D721Med (cell line): ENCODE measurements at regions not wholly inside any gene's neighbourhood (a gene's known extent, or its start where the extent isn't known, plus 50 kb on each side); places are given as distances from the start of the nearest gene placed in this dataset.

Source experiments
- DNase-seq: peaks from one replicate; pipeline ENCODE4 v3.0.0; 2011; ENCODE audit warnings: low spot score; ENCODE audit not compliant: insufficient read length
- FAIRE-seq: peaks from 2 replicates; lab custom pipeline; 2011; peaks lifted over from hg19 to GRCh38; lab: Jason Lieb, UNC
- TF ChIP-seq, protein P1 (sequence below): IDR thresholded peaks from 2 replicates; pipeline ENCODE4 v1.5.1; 2012; ENCODE audit warnings: mild to moderate bottlenecking, control low read depth; ENCODE audit not compliant: insufficient read depth; ENCODE audit errors: missing control alignments

DNA sequence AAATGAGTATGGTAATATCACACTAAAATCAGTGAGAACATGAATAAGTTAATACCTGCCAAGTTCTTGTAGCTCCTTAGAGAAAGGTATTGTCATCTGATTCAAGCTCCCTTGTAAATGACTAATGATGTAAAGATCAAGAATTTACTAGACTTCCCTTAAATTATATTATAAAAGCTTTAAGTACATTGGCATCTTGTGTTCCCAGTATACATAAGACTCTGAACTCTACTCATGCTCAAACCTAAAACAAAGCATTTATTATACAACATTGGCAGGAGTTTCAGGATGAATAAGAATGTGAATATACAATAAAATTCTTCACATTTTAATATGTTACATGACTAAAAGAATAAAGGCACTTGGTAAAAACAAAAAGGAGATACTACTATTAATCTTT, 126.8 kb upstream of the UNC5C start:
- TF ChIP-seq, protein P1, sequence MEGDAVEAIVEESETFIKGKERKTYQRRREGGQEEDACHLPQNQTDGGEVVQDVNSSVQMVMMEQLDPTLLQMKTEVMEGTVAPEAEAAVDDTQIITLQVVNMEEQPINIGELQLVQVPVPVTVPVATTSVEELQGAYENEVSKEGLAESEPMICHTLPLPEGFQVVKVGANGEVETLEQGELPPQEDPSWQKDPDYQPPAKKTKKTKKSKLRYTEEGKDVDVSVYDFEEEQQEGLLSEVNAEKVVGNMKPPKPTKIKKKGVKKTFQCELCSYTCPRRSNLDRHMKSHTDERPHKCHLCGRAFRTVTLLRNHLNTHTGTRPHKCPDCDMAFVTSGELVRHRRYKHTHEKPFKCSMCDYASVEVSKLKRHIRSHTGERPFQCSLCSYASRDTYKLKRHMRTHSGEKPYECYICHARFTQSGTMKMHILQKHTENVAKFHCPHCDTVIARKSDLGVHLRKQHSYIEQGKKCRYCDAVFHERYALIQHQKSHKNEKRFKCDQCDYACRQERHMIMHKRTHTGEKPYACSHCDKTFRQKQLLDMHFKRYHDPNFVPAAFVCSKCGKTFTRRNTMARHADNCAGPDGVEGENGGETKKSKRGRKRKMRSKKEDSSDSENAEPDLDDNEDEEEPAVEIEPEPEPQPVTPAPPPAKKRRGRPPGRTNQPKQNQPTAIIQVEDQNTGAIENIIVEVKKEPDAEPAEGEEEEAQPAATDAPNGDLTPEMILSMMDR = no peak
- DNase-seq = no peak
- FAIRE-seq = no peak

DNA sequence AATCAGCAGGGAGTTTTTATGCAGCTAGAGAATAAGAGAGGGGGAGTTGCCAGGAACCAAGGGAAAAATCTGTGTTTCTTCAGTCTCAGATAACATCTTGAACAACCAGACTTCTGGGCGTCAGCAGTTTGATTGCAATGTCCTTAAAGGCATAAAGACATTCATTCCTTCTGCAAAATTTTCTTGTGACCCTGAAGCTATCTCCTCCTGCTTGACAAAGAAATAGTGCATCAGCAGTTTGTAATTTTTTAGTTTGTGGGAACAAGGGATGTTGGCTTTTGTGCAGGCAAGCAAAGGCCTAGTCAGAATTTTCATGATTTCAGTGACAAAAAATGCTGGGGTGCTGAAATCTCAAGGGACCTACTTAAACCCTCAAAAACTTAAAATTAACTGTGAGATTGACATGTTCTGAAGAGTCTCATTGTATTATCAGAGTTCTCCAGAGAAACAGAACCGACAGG, 125.8 kb upstream of the UNC5C start:
- no peak for FAIRE-seq

DNA sequence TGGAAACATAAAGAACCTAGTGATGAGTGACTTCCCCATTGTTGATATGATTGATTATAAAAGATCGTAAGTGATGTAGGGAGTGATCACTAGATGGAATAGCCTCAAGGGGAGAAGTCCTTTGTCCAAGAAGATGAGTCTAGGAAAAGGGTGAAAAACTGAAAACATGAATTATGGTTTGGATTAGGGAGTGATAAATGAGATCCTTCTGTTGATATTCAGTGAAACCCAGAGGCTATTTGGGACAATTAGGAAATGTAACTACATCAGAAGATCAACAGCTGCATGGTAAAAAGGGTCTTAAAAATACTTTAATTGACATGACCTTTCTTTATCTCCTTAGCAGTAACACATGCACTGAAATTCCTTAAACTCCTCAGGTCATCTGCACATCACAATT, 124.0 kb upstream of the UNC5C start:
- TF ChIP-seq, protein P1 = no peak
- FAIRE-seq (peak; percentile 6), DNase-seq (no peak)

More for the DNA sequence above, 125.8 kb upstream of the UNC5C start:
- TF ChIP-seq, protein P1 = no peak
- no peak for DNase-seq

DNA sequence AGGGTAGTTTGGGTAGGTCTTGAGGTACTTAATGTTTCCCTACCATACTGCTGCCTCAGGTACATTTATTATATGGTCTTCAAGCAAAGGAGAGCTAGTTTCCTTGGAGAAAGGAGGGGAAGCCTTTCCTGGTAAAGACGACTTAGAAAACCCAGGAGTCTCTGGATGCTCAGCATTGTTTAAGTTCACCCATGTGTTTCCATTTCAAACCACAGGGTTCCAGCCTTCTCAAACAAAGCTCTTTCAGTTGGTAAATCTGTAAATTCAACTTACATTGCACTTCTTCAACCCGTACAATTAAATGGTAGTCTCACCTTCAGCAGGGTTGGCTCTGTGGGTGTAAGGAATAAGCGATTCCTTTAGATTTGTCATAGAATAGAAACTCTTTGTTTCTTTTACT, 111.9 kb upstream of the UNC5C start:
- no peak for FAIRE-seq
- no peak for DNase-seq
- TF ChIP-seq, protein P1 = no peak

DNA sequence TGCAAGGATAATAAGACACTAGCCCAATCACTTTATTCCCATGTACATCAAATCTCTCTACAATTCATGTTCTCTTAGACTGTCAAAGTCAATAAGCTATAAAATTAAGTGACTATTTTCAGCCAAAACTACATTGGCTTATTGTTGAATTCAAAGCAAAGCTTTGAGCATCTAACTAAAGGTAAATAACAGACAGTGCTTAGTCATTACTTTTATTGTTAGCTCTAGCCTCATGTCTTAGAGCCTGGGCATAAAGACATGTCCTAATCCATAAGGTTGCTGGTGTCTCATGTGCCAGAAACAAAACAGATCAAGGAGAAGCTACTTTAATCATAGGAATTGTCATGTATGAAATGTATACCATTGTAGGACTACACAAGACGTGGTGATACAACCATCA, 103.1 kb upstream of the UNC5C start:
- TF ChIP-seq, protein P1 = no peak
- DNase-seq (no peak), FAIRE-seq (peak; percentile 11)

DNA sequence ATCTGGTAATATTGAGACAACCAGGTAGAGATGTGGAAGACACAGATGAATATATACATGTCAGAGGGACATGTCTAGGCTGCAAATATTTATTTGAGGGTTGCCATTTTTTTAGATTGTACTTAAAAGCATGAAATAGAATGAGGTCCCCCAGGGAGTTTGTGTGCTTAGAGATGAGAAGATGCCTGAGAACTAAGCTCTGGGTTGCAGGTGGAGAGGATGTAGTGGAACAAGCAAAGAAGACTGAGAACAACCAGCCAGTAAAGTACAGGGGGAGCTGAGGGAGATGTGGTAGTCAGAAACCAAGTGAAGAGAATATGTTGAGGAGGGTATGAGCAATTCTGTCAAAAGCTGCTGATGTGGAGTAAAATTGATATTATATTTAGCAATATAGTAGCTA, 95.6 kb upstream of the UNC5C start:
- DNase-seq = no peak
- TF ChIP-seq, protein P1 = no peak
- FAIRE-seq = no peak

DNA sequence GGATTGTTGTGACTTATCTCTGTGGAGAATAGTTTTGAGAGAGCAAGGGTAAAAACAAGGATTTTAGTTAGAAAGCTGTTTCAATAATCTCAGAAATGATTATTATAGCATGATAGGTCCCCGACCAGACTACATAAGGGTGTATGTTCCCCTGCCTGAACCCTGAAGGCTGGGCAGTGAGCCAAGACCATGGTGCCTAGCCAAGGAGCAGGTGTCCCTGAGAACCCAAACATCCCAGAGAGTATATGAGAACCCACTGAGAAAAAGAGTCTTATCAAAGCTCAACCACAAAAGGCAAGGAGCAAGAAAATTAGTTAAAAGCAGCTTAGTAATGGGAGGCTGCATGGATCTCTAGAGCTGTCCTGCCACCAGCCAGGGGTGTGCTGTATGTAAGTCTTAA, 94.9 kb upstream of the UNC5C start:
- FAIRE-seq (no peak), DNase-seq (no peak)
- TF ChIP-seq, protein P1 = no peak
